ENCODE measurements at regions not wholly inside any gene's neighbourhood (a gene's known extent, or its start where the extent isn't known, plus 50 kb on each side); places are given as distances from the start of the nearest gene placed in this dataset.
A peak's percentile ranks its signal among the peaks of the same experiment; 100 is the strongest.

DNA sequence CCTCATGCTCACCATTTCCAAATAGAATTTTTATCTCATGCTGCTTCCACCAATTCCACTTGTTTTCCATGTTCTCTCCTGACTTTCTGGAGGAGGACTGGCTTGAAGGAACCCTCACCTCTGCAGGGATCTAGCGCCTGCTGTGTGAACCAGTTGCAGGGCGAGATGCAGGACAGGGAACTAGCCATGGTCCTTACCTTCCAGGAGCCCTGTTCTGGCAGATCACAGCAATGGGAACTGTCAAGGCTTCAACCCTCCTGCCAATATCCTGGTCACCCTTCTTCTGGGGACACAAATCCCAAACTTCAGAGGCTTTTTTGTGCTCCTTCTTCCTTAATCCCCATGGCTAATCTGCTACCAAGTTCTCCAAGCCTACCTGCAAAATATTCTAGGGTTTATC lies 60.4 kb upstream of the MMP2 start:
- DNase-seq (ENCODE audit: low spot score), result peak; percentile 35
- peaks cover 2% of the 10 kb centered on the region for H3K27me3 Mint-ChIP-seq (ENCODE audit: insufficient read depth, low read depth, poor library complexity)
- no peaks in the 10 kb centered on the region for H3K27me3 ChIP-seq (ENCODE audit: insufficient read depth)

More for the DNA sequence above, 60.4 kb upstream of the MMP2 start:
- H3K4me1 Mint-ChIP-seq, result peaks cover 4% of the 10 kb centered on the region
- Histone ChIP-seq H3K79me2 (replicated peaks; ENCODE audit: insufficient read depth) (no peaks in the 10 kb centered on the region), H3K4me3 (no peak overlapping the region), H3K4me2 (no peak overlapping the region), H3K27ac (ENCODE audit: low read depth) (no peak overlapping the region), H3K36me3 (ENCODE audit: insufficient read depth) (no peaks in the 10 kb centered on the region), H3K9me2 (ENCODE audit: insufficient read depth) (0 out of 2 replicates have a peak, but pooled peaks cover 7% of the 10 kb centered on the region), H2AFZ (no peak overlapping the region), H3K4me1 (ENCODE audit: insufficient read depth) (no peaks in the 10 kb centered on the region), H4K20me1 (replicated peaks; ENCODE audit: insufficient read depth) (no peaks in the 10 kb centered on the region), H3F3A (replicated peaks; ENCODE audit: low read depth) (no peaks in the 10 kb centered on the region)
- no peaks in the 10 kb centered on the region for H3K9me3 Mint-ChIP-seq
- H3K27ac Mint-ChIP-seq, result no peak overlapping the region
- H3K4me3 Mint-ChIP-seq, result no peak overlapping the region
- TF ChIP-seq, protein P1, sequence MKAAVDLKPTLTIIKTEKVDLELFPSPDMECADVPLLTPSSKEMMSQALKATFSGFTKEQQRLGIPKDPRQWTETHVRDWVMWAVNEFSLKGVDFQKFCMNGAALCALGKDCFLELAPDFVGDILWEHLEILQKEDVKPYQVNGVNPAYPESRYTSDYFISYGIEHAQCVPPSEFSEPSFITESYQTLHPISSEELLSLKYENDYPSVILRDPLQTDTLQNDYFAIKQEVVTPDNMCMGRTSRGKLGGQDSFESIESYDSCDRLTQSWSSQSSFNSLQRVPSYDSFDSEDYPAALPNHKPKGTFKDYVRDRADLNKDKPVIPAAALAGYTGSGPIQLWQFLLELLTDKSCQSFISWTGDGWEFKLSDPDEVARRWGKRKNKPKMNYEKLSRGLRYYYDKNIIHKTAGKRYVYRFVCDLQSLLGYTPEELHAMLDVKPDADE (IDR thresholded peaks at IDR 0.05), result no peak
- TF ChIP-seq, protein P2, sequence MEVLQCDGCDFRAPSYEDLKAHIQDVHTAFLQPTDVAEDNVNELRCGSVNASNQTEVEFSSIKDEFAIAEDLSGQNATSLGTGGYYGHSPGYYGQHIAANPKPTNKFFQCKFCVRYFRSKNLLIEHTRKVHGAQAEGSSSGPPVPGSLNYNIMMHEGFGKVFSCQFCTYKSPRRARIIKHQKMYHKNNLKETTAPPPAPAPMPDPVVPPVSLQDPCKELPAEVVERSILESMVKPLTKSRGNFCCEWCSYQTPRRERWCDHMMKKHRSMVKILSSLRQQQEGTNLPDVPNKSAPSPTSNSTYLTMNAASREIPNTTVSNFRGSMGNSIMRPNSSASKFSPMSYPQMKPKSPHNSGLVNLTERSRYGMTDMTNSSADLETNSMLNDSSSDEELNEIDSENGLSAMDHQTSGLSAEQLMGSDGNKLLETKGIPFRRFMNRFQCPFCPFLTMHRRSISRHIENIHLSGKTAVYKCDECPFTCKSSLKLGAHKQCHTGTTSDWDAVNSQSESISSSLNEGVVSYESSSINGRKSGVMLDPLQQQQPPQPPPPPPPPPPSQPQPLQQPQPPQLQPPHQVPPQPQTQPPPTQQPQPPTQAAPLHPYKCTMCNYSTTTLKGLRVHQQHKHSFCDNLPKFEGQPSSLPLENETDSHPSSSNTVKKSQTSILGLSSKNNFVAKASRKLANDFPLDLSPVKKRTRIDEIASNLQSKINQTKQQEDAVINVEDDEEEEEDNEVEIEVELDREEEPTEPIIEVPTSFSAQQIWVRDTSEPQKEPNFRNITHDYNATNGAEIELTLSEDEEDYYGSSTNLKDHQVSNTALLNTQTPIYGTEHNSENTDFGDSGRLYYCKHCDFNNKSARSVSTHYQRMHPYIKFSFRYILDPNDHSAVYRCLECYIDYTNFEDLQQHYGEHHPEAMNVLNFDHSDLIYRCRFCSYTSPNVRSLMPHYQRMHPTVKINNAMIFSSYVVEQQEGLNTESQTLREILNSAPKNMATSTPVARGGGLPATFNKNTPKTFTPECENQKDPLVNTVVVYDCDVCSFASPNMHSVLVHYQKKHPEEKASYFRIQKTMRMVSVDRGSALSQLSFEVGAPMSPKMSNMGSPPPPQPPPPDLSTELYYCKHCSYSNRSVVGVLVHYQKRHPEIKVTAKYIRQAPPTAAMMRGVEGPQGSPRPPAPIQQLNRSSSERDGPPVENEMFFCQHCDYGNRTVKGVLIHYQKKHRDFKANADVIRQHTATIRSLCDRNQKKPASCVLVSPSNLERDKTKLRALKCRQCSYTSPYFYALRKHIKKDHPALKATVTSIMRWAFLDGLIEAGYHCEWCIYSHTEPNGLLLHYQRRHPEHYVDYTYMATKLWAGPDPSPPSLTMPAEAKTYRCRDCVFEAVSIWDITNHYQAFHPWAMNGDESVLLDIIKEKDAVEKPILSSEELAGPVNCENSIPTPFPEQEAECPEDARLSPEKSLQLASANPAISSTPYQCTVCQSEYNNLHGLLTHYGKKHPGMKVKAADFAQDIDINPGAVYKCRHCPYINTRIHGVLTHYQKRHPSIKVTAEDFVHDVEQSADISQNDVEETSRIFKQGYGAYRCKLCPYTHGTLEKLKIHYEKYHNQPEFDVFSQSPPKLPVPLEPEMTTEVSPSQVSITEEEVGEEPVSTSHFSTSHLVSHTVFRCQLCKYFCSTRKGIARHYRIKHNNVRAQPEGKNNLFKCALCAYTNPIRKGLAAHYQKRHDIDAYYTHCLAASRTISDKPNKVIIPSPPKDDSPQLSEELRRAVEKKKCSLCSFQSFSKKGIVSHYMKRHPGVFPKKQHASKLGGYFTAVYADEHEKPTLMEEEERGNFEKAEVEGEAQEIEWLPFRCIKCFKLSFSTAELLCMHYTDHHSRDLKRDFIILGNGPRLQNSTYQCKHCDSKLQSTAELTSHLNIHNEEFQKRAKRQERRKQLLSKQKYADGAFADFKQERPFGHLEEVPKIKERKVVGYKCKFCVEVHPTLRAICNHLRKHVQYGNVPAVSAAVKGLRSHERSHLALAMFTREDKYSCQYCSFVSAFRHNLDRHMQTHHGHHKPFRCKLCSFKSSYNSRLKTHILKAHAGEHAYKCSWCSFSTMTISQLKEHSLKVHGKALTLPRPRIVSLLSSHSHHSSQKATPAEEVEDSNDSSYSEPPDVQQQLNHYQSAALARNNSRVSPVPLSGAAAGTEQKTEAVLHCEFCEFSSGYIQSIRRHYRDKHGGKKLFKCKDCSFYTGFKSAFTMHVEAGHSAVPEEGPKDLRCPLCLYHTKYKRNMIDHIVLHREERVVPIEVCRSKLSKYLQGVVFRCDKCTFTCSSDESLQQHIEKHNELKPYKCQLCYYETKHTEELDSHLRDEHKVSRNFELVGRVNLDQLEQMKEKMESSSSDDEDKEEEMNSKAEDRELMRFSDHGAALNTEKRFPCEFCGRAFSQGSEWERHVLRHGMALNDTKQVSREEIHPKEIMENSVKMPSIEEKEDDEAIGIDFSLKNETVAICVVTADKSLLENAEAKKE (CRISPR knock-in tag; IDR thresholded peaks at IDR 0.05), result peak; percentile 40; the same call in 1 of the 2 replicates
- TF ChIP-seq ZNF114 (CRISPR knock-in tag; IDR thresholded peaks at IDR 0.05), result no peak
- TF ChIP-seq, protein P3, sequence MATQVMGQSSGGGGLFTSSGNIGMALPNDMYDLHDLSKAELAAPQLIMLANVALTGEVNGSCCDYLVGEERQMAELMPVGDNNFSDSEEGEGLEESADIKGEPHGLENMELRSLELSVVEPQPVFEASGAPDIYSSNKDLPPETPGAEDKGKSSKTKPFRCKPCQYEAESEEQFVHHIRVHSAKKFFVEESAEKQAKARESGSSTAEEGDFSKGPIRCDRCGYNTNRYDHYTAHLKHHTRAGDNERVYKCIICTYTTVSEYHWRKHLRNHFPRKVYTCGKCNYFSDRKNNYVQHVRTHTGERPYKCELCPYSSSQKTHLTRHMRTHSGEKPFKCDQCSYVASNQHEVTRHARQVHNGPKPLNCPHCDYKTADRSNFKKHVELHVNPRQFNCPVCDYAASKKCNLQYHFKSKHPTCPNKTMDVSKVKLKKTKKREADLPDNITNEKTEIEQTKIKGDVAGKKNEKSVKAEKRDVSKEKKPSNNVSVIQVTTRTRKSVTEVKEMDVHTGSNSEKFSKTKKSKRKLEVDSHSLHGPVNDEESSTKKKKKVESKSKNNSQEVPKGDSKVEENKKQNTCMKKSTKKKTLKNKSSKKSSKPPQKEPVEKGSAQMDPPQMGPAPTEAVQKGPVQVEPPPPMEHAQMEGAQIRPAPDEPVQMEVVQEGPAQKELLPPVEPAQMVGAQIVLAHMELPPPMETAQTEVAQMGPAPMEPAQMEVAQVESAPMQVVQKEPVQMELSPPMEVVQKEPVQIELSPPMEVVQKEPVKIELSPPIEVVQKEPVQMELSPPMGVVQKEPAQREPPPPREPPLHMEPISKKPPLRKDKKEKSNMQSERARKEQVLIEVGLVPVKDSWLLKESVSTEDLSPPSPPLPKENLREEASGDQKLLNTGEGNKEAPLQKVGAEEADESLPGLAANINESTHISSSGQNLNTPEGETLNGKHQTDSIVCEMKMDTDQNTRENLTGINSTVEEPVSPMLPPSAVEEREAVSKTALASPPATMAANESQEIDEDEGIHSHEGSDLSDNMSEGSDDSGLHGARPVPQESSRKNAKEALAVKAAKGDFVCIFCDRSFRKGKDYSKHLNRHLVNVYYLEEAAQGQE (IDR thresholded peaks at IDR 0.05; ENCODE audit: unreplicated experiment), result peak; percentile 74
- TF ChIP-seq, protein P4, sequence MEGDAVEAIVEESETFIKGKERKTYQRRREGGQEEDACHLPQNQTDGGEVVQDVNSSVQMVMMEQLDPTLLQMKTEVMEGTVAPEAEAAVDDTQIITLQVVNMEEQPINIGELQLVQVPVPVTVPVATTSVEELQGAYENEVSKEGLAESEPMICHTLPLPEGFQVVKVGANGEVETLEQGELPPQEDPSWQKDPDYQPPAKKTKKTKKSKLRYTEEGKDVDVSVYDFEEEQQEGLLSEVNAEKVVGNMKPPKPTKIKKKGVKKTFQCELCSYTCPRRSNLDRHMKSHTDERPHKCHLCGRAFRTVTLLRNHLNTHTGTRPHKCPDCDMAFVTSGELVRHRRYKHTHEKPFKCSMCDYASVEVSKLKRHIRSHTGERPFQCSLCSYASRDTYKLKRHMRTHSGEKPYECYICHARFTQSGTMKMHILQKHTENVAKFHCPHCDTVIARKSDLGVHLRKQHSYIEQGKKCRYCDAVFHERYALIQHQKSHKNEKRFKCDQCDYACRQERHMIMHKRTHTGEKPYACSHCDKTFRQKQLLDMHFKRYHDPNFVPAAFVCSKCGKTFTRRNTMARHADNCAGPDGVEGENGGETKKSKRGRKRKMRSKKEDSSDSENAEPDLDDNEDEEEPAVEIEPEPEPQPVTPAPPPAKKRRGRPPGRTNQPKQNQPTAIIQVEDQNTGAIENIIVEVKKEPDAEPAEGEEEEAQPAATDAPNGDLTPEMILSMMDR (conservative IDR thresholded peaks at IDR 0.05; ENCODE audit: low read depth in 2 of 2), result no peak
- peak; percentile 80 for ATAC-seq
- no peaks in the 10 kb centered on the region for H3K36me3 Mint-ChIP-seq (ENCODE audit: low read depth)

Data from GM23338 (cell line).